ENCODE measurements at regions not wholly inside any gene's neighbourhood (a gene's known extent, or its start where the extent isn't known, plus 50 kb on each side); places are given as distances from the start of the nearest gene placed in this dataset.

DNA sequence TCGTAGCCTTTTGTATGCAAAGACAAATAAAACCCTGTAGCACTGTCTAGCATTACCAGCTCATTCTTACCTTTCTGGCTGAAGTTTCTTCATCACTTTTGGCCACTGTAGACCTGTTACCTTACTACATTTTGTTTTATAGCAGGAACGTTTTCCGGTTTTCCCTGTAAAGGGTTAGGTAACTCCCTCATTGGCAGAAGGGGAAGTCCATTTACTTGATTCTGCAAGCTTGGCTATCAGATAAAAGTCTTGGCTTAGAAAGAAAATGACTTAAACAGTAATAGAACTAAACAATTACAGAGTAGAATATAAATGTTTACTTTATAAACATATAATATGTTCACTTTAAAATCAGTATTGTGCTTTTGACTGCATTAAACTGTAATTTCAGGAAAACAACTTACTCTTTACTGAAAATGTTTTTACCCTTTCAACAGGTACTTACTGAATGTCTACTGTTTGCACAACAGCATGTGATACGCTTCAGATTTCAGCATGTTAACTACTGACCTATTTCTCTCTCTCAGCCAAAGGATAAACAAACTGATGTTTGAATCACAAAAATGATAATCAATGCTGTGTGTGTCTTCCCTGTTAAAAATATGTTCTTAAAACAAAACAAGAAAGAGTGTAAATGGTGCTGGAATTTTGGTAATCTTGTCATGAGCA is 67.1 kb downstream of the OTUD1 start:
- TF ChIP-seq, protein P1, sequence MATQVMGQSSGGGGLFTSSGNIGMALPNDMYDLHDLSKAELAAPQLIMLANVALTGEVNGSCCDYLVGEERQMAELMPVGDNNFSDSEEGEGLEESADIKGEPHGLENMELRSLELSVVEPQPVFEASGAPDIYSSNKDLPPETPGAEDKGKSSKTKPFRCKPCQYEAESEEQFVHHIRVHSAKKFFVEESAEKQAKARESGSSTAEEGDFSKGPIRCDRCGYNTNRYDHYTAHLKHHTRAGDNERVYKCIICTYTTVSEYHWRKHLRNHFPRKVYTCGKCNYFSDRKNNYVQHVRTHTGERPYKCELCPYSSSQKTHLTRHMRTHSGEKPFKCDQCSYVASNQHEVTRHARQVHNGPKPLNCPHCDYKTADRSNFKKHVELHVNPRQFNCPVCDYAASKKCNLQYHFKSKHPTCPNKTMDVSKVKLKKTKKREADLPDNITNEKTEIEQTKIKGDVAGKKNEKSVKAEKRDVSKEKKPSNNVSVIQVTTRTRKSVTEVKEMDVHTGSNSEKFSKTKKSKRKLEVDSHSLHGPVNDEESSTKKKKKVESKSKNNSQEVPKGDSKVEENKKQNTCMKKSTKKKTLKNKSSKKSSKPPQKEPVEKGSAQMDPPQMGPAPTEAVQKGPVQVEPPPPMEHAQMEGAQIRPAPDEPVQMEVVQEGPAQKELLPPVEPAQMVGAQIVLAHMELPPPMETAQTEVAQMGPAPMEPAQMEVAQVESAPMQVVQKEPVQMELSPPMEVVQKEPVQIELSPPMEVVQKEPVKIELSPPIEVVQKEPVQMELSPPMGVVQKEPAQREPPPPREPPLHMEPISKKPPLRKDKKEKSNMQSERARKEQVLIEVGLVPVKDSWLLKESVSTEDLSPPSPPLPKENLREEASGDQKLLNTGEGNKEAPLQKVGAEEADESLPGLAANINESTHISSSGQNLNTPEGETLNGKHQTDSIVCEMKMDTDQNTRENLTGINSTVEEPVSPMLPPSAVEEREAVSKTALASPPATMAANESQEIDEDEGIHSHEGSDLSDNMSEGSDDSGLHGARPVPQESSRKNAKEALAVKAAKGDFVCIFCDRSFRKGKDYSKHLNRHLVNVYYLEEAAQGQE (IDR thresholded peaks at IDR 0.05; ENCODE audit: insufficient read depth in 1 of 2, low read depth in 2 of 2, low read length in 2 of 2) = no peak
- TF ChIP-seq POLR2AphosphoS5 (IDR thresholded peaks at IDR 0.05; ENCODE audit: low read depth, low read length) (no peak), SIN3A (IDR thresholded peaks at IDR 0.05; ENCODE audit: borderline replicate concordance, insufficient read depth, low read length) (no peak)
